ENCODE measurements at regions not wholly inside any gene's neighbourhood (a gene's known extent, or its start where the extent isn't known, plus 50 kb on each side); places are given as distances from the start of the nearest gene placed in this dataset.

- intact Hi-C loops (cut with DNase I; ENCODE audit: low total_unique reads), result no loop called here
- 80 to 83% methylated on average over 1 of the region's 1 CpG for WGBS, 2 donors
- H3K4me3 ChIP-seq (ENCODE audit: low read depth, poor library complexity, severe bottlenecking), result no peak overlapping the region
- no peak for DNase-seq (ENCODE audit: low spot score in 2 of 2)
- TF ChIP-seq CTCF (IDR thresholded peaks at IDR 0.05) (no peak), POLR2A (IDR thresholded peaks at IDR 0.05) (no peak)
These were observed 1150.3 kb downstream of the CNTNAP5 start for GRCh38 chr2:125175415-125175814.

- WGBS, 2 donors, result 60 to 65% methylated on average over 5 of the region's 5 CpGs
- intact Hi-C loops (cut with DNase I; ENCODE audit: low total_unique reads), result no loop called here
- no peak overlapping the region for H3K4me3 ChIP-seq (ENCODE audit: low read depth, poor library complexity, severe bottlenecking)
- DNase-seq (ENCODE audit: low spot score in 2 of 2), result no peak
- no peak for TF ChIP-seq POLR2A (IDR thresholded peaks at IDR 0.05)
- no peak for TF ChIP-seq CTCF (IDR thresholded peaks at IDR 0.05)
These were observed 1160.7 kb downstream of the CNTNAP5 start for GRCh38 chr2:125185691-125186270.

- intact Hi-C loops (cut with DNase I; ENCODE audit: low total_unique reads), result no loop called here
- no peak overlapping the region for H3K4me3 ChIP-seq (ENCODE audit: low read depth, poor library complexity, severe bottlenecking)
- WGBS, 2 donors, result 79 to 85% methylated on average over 3 of the region's 3 CpGs
- no peak for DNase-seq (ENCODE audit: low spot score in 2 of 2)
- TF ChIP-seq POLR2A (IDR thresholded peaks at IDR 0.05) (no peak), CTCF (IDR thresholded peaks at IDR 0.05) (no peak)
These were observed 1182.3 kb downstream of the CNTNAP5 start for GRCh38 chr2:125207431-125207830.

GRCh38 chr2:125216321-125216720 is 1191.2 kb downstream of the CNTNAP5 start:
- TF ChIP-seq CTCF (IDR thresholded peaks at IDR 0.05) (no peak), POLR2A (IDR thresholded peaks at IDR 0.05) (no peak)
- DNase-seq (ENCODE audit: low spot score in 2 of 2), result no peak
- no peak overlapping the region for H3K4me3 ChIP-seq (ENCODE audit: low read depth, poor library complexity, severe bottlenecking)
- intact Hi-C loops (cut with DNase I; ENCODE audit: low total_unique reads), result no loop called here

GRCh38 chr2:125224188-125224587 is 1199.1 kb downstream of the CNTNAP5 start:
- intact Hi-C loops (cut with DNase I; ENCODE audit: low total_unique reads), result no loop called here
- DNase-seq (ENCODE audit: low spot score in 2 of 2), result no peak
- no peak overlapping the region for H3K4me3 ChIP-seq (ENCODE audit: low read depth, poor library complexity, severe bottlenecking)
- 81 to 84% methylated on average over 6 of the region's 6 CpGs for WGBS, 2 donors
- TF ChIP-seq POLR2A (IDR thresholded peaks at IDR 0.05) (no peak), CTCF (IDR thresholded peaks at IDR 0.05) (no peak)

- DNase-seq (ENCODE audit: low spot score in 2 of 2), result no peak
These were observed 1199.7 kb downstream of the CNTNAP5 start for GRCh38 chr2:125224830-125225229.

More at GRCh38 chr2:125224830-125225229, 1199.7 kb downstream of the CNTNAP5 start:
- TF ChIP-seq CTCF (IDR thresholded peaks at IDR 0.05) (no peak), POLR2A (IDR thresholded peaks at IDR 0.05) (no peak)
- no peak overlapping the region for H3K4me3 ChIP-seq (ENCODE audit: low read depth, poor library complexity, severe bottlenecking)
- 80 to 97% methylated on average over 3 of the region's 3 CpGs for WGBS, 2 donors
- intact Hi-C loops (cut with DNase I; ENCODE audit: low total_unique reads), result no loop called here

Data from lower leg skin (tissue), 4 donors.